Memory B cell (primary cell): ENCODE measurements at regions not wholly inside any gene's neighbourhood (a gene's known extent, or its start where the extent isn't known, plus 50 kb on each side); places are given as distances from the start of the nearest gene placed in this dataset.

ENCODE experiments used
- ATAC-seq: fragments of 150-1000 bp; cut with Tn5 transposase; 2 replicates; pipeline ENCODE4 v1.10.0; 2021; ENCODE audit warnings: low read depth, mild to moderate bottlenecking, moderate library complexity
- DNase-seq, 2 donors: peaks; one replicate each; pipeline ENCODE4 v3.0.0; 2022; ENCODE audit warnings: low spot score in 2 of 2
- H3K27ac Mint-ChIP-seq: one replicate; pipeline ENCODE4 v1.8.0; 2022; ENCODE audit warnings: mild to moderate bottlenecking, moderate library complexity, mixed read lengths
- H3K27me3 Mint-ChIP-seq: one replicate; pipeline ENCODE4 v1.8.0; 2022; ENCODE audit warnings: mixed read lengths
- H3K36me3 Mint-ChIP-seq: one replicate; pipeline ENCODE4 v1.8.0; 2022; ENCODE audit warnings: mild to moderate bottlenecking, mixed read lengths
- H3K4me1 Mint-ChIP-seq: one replicate; pipeline ENCODE4 v1.8.0; 2022; ENCODE audit warnings: mixed read lengths
- H3K4me3 Mint-ChIP-seq: one replicate; pipeline ENCODE4 v1.8.0; 2022; ENCODE audit warnings: mild to moderate bottlenecking, moderate library complexity, mixed read lengths
- H3K9me3 Mint-ChIP-seq: one replicate; pipeline ENCODE4 v1.8.0; 2022; ENCODE audit warnings: mixed read lengths

DNA sequence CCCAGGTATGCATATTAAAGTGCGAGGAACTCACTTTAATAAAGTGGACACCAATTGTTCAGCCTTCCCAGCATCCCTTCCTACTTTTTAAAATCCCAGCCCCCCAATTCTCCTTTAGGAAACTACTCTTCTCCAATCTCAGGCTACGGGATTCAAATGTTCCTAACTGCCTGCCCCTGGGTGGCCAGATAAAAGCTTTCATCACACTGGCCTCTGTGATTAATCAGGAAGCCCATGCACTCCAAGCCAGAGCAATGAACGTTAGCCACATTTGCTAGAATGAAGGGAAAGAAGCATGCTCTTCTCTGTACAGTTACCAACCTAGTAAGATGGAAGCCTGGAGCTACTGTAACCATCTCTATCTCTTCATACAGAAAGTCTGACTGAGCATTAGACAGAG, 250.3 kb upstream of the UBE2E2 start:
- ATAC-seq = no peak
- H3K27me3 Mint-ChIP-seq = no peaks in the 10 kb centered on the region
- H3K4me3 Mint-ChIP-seq = no peak overlapping the region
- H3K36me3 Mint-ChIP-seq = no peaks in the 10 kb centered on the region
- H3K27ac Mint-ChIP-seq = no peak overlapping the region
- no peaks in the 10 kb centered on the region for H3K4me1 Mint-ChIP-seq
- DNase-seq = no peak
- H3K9me3 Mint-ChIP-seq = peaks cover 1% of the 10 kb centered on the region

GRCh38 chr3:22959593-22959992, 243.5 kb upstream of the UBE2E2 start:
- no peaks in the 10 kb centered on the region for H3K9me3 Mint-ChIP-seq
- H3K4me3 Mint-ChIP-seq = no peak overlapping the region
- H3K36me3 Mint-ChIP-seq = no peaks in the 10 kb centered on the region
- H3K4me1 Mint-ChIP-seq = peaks cover 6% of the 10 kb centered on the region
- peaks cover 9% of the 10 kb centered on the region for H3K27me3 Mint-ChIP-seq
- ATAC-seq = no peak
- H3K27ac Mint-ChIP-seq = no peak overlapping the region
- no peak for DNase-seq

- DNase-seq (peak in 1 of 2 donors; percentile 11), ATAC-seq (peak; percentile 27)
- Mint-ChIP-seq H3K9me3 (no peaks in the 10 kb centered on the region), H3K4me3 (no peak overlapping the region), H3K36me3 (no peaks in the 10 kb centered on the region), H3K4me1 (peaks cover 6% of the 10 kb centered on the region), H3K27me3 (peaks cover 10% of the 10 kb centered on the region), H3K27ac (no peak overlapping the region)
Observed at GRCh38 chr3:22960105-22960984, 242.8 kb upstream of the UBE2E2 start.

DNA sequence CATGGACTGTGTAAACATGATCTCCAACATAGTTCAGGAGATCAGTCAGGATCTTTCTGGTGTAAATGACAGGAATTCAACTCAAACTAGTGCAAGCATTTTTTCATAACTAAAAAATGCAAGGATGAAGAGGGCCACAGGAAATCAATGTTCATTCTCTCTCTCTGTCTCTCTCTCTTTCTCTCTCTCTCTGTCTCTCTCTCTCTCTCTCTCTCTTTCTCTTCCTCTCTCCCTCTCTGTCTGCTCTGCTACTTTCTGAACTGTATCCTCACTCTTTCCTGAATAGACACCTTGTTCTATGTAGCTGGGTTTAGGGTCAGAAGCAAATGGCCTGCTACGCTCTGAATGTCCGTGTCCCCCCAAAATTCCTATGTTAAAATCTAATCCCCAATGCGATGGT, 240.9 kb upstream of the UBE2E2 start:
- peak overlapping the region; percentile 17 for H3K27ac Mint-ChIP-seq

GRCh38 chr3:22966349-22966748, 236.8 kb upstream of the UBE2E2 start:
- no peak for ATAC-seq
- Mint-ChIP-seq H3K4me1 (peaks cover 3% of the 10 kb centered on the region), H3K9me3 (no peaks in the 10 kb centered on the region), H3K27me3 (peaks cover 23% of the 10 kb centered on the region), H3K4me3 (no peak overlapping the region), H3K27ac (no peak overlapping the region), H3K36me3 (no peaks in the 10 kb centered on the region)
- DNase-seq = no peak

More for the DNA sequence above, 240.9 kb upstream of the UBE2E2 start:
- Mint-ChIP-seq H3K9me3 (no peaks in the 10 kb centered on the region), H3K4me1 (peaks cover 6% of the 10 kb centered on the region), H3K4me3 (no peak overlapping the region), H3K36me3 (no peaks in the 10 kb centered on the region), H3K27me3 (peaks cover 12% of the 10 kb centered on the region)
- DNase-seq (no peak), ATAC-seq (no peak)

DNA sequence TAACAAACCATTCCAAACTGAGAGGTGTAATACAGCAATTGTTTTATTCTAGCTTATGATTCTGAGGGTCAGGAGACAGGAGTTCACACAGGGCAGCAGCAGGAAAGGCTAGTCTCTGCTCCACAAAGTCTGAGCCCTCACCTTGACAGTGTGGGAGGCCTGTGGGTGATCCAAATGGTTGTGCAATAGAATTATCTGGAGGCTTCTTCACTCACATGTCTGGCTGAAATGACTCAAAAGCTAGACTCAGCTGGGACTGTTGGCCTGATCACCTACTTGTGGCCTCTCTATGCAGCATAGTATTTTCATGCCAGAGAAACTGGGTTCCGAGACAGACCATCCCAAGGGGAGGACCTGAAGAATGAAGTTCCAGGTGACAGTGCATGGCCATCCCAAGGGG, 233.9 kb upstream of the UBE2E2 start:
- Mint-ChIP-seq H3K36me3 (no peaks in the 10 kb centered on the region), H3K27ac (no peak overlapping the region), H3K4me1 (no peaks in the 10 kb centered on the region), H3K9me3 (no peaks in the 10 kb centered on the region), H3K27me3 (peaks cover 16% of the 10 kb centered on the region), H3K4me3 (no peak overlapping the region)
- DNase-seq = no peak
- ATAC-seq = no peak

DNA sequence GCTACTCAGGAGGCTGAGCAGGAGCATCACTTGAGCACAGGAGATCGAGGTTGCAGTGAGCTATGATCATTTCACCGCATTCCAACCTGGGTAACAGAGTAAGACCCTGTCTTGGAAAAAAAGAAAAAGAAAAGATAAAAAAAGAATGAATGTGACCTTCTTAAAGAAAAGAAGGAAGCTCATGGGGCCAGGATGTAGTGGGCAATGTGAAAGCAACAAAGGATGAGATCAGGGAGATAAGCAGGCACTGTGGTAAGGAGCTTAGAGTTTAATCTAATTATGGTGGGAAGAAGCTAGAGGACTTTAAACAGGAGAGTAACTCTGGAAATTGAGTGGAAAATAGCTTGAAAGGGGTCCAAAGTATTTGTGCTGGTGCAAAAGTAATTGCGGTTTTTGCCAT, 231.6 kb upstream of the UBE2E2 start:
- Mint-ChIP-seq H3K36me3 (no peaks in the 10 kb centered on the region), H3K27ac (no peak overlapping the region), H3K4me1 (no peaks in the 10 kb centered on the region), H3K27me3 (peaks cover 14% of the 10 kb centered on the region), H3K9me3 (no peaks in the 10 kb centered on the region), H3K4me3 (no peak overlapping the region)
- ATAC-seq (no peak), DNase-seq (no peak)

DNA sequence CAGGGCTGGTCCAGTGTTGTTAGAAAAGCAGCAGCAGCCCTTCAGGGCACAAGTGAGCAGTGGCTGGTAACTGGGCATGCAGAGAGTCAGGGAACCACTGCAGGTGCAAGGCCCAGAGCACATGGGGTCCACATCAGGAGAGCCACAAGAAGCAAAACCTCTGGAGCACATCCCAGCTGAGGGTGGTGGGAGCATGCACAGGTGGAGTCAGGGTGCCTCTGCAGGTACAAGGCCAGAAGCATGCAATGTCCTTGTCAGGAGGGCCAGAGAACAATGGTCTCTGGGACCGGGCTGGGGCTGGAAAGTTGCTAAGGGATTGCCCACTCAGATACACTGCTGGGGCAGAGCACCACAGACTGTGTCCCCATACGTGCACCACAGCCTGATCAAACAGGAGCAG, 226.1 kb upstream of the UBE2E2 start:
- Mint-ChIP-seq H3K4me3 (no peak overlapping the region), H3K27ac (no peak overlapping the region), H3K36me3 (no peaks in the 10 kb centered on the region), H3K27me3 (peaks cover under 1% of the 10 kb centered on the region), H3K4me1 (peaks cover 5% of the 10 kb centered on the region), H3K9me3 (no peaks in the 10 kb centered on the region)
- ATAC-seq (no peak), DNase-seq (no peak)

- Mint-ChIP-seq H3K9me3 (no peaks in the 10 kb centered on the region), H3K4me1 (peaks cover 5% of the 10 kb centered on the region), H3K4me3 (peak overlapping the region; percentile 18), H3K27ac (peak overlapping the region; percentile 13), H3K36me3 (no peaks in the 10 kb centered on the region), H3K27me3 (peaks cover 2% of the 10 kb centered on the region)
- DNase-seq (no peak), ATAC-seq (no peak)
Observed at GRCh38 chr3:22977650-22978289, 225.4 kb upstream of the UBE2E2 start.

- Mint-ChIP-seq H3K9me3 (no peaks in the 10 kb centered on the region), H3K27ac (no peak overlapping the region), H3K27me3 (peaks cover 3% of the 10 kb centered on the region), H3K4me3 (no peak overlapping the region), H3K36me3 (no peaks in the 10 kb centered on the region), H3K4me1 (peaks cover 5% of the 10 kb centered on the region)
- ATAC-seq (no peak), DNase-seq (no peak)
Observed at GRCh38 chr3:22979581-22979980, 223.5 kb upstream of the UBE2E2 start.

DNA sequence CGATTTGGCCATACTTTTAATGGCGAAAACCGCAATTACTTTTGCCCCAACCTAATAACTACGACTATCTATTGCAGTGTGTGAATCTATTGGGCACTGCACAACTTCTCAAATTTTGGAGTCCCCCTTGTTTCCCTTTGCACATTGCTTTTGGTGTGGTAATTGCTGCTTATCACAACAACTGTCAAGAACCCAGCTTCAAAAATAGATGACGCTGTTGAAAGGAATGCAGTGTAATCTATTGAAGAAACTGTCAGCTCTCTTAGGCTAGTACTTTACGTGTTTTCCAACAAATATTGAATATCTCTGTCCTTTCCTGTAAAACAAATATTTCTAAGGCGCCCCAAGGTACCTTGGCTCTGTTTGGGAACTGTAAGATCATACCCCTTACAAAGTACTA, 222.8 kb upstream of the UBE2E2 start:
- no peak overlapping the region for H3K4me3 Mint-ChIP-seq
- no peak overlapping the region for H3K27ac Mint-ChIP-seq
- DNase-seq (no peak), ATAC-seq (no peak)
- no peaks in the 10 kb centered on the region for H3K36me3 Mint-ChIP-seq
- peaks cover 3% of the 10 kb centered on the region for H3K27me3 Mint-ChIP-seq
- peaks cover 4% of the 10 kb centered on the region for H3K9me3 Mint-ChIP-seq
- H3K4me1 Mint-ChIP-seq = peaks cover 5% of the 10 kb centered on the region

DNA sequence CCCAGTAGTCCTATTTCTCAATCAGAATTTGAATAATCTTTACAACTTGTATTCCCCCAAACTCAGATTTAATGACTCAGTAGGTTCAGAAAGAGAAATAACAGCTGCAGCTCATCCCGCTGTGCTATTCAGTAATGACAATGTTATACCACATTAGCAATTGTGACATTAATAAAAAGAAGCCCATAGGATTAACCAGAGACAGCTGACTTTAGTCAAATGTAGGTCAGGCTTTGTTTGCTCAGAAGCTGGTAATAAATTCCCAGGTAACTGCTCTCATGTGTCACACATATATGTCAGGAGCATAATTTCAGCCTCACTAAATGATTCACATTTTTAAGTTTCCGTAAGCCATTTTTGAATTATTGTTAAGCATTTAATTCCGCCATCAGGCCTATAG, 222.0 kb upstream of the UBE2E2 start:
- H3K27me3 Mint-ChIP-seq = peaks cover 5% of the 10 kb centered on the region
- no peak overlapping the region for H3K4me3 Mint-ChIP-seq
- no peak overlapping the region for H3K27ac Mint-ChIP-seq
- DNase-seq = no peak
- ATAC-seq = no peak
- no peaks in the 10 kb centered on the region for H3K36me3 Mint-ChIP-seq
- peaks cover 5% of the 10 kb centered on the region for H3K9me3 Mint-ChIP-seq
- peaks cover 5% of the 10 kb centered on the region for H3K4me1 Mint-ChIP-seq

DNA sequence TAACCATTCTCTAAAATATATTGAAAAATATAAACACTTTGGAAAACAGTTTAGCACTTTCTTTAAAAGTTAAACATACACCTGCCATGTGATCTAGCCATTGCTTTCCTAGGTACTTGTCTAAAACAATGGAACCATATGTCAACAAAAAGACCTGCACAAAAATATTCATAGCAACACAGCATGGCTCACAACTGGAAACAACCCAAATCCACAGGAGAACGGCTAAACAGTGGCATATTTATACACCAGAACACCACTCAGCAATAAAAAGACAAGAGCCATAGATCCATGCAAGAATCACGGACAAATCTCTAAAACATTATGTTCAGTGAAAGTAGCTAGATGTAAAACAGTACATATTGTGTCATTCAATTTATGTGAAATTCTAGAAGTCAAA, 221.3 kb upstream of the UBE2E2 start:
- H3K27me3 Mint-ChIP-seq = peaks cover 5% of the 10 kb centered on the region
- DNase-seq = no peak
- H3K4me1 Mint-ChIP-seq = peaks cover 5% of the 10 kb centered on the region
- H3K9me3 Mint-ChIP-seq = peaks cover 5% of the 10 kb centered on the region
- no peak overlapping the region for H3K27ac Mint-ChIP-seq
- ATAC-seq = no peak
- no peaks in the 10 kb centered on the region for H3K36me3 Mint-ChIP-seq
- no peak overlapping the region for H3K4me3 Mint-ChIP-seq

DNA sequence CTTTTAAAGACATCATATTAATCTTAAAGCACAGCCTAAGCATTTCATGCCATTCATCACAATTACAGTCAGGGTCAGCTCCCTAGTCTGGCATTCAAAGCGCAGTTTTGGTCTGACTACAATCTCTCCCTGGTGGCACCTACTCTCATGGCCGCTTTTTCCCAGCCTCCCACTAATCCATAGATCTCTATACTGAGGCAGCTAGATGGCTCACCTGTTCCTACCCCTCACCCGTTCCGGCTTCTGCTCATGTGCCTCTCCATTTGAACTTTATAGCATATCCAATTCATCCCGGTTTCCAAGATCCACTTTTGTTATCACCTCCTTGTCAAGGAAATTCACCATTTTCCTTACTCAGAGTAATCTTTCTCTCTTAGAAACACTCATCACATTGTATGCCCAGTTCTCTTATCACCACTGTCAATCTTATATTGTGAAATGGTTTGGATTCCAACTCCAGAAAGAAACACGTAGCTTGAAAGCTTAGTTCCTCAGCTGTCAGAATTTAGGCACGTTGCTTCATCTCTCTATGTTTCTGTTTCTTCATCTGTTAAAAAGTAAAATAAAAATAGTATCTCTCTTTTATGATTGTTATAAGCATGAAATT, 220.0 kb upstream of the UBE2E2 start:
- H3K27ac Mint-ChIP-seq = no peak overlapping the region
- peaks cover 5% of the 10 kb centered on the region for H3K27me3 Mint-ChIP-seq
- ATAC-seq = no peak
- DNase-seq = no peak
- no peak overlapping the region for H3K4me3 Mint-ChIP-seq
- no peaks in the 10 kb centered on the region for H3K36me3 Mint-ChIP-seq
- H3K4me1 Mint-ChIP-seq = no peaks in the 10 kb centered on the region
- peaks cover 5% of the 10 kb centered on the region for H3K9me3 Mint-ChIP-seq
